WTC11 (cell line): ENCODE measurements at regions not wholly inside any gene's neighbourhood (a gene's known extent, or its start where the extent isn't known, plus 50 kb on each side); places are given as distances from the start of the nearest gene placed in this dataset.

Experiments
- ATAC-seq: fragments of 200-7000 bp; cut with Tn5 transposase; 2 replicates; pipeline ENCODE4 v1.10.0; 2021; ENCODE audit warnings: mild to moderate bottlenecking, moderate library complexity
- CTCF ChIA-PET: fragments of 300-600 bp; sonication (Branson Sonifier 250); formaldehyde crosslinking; loops from one replicate; lab custom pipeline; 2021; ENCODE audit warnings: antibody characterized with exemption; lab: Charles Lee
- POLR2A ChIA-PET: fragments of 350-600 bp; sonication (Branson Sonifier 250); formaldehyde crosslinking; loops from one replicate; lab custom pipeline; 2021; ENCODE audit warnings: antibody characterized with exemption; lab: Charles Lee
- DNase-seq: peaks from one replicate; pipeline ENCODE4 v3.0.0; 2021; ENCODE audit warnings: low spot score
- H3K27ac Mint-ChIP-seq: 2 replicates; pipeline ENCODE4 v1.8.0; 2021; ENCODE audit warnings: mixed read lengths
- H3K27me3 Mint-ChIP-seq: 2 replicates; pipeline ENCODE4 v1.8.0; 2021; ENCODE audit warnings: low read depth, mild to moderate bottlenecking, moderate library complexity, mixed read lengths
- H3K36me3 Mint-ChIP-seq: 2 replicates; pipeline ENCODE4 v1.8.0; 2021; ENCODE audit warnings: mixed read lengths
- H3K4me1 Mint-ChIP-seq: 2 replicates; pipeline ENCODE4 v1.8.0; 2022; ENCODE audit warnings: mixed read lengths
- H3K4me3 Mint-ChIP-seq: 2 replicates; pipeline ENCODE4 v1.8.0; 2021; ENCODE audit warnings: mild to moderate bottlenecking, moderate library complexity, mixed read lengths
- H3K9me3 Mint-ChIP-seq: 2 replicates; pipeline ENCODE4 v1.8.0; 2021; ENCODE audit warnings: mixed read lengths
- AFF4 ChIP-seq: sonication (generic); formaldehyde crosslinking; IDR thresholded peaks from 2 replicates; pipeline ENCODE4 v1.8.1; 2023; ENCODE audit warnings: mild to moderate bottlenecking, missing genetic modification reagents, borderline replicate concordance
- ATF3 ChIP-seq: sonication (generic); formaldehyde crosslinking; conservative IDR thresholded peaks from 2 replicates; pipeline ENCODE4 v1.8.1; 2022; ENCODE audit warnings: mild to moderate bottlenecking, missing genetic modification reagents
- E2F5 ChIP-seq: sonication (generic); formaldehyde crosslinking; IDR thresholded peaks from 2 replicates; pipeline ENCODE4 v1.8.1; 2022; ENCODE audit warnings: mild to moderate bottlenecking, moderate library complexity, missing genetic modification reagents
- ELF4 ChIP-seq: sonication (generic); formaldehyde crosslinking; IDR thresholded peaks from 2 replicates; pipeline ENCODE4 v1.8.1; 2022; ENCODE audit warnings: low read depth, mild to moderate bottlenecking, moderate library complexity, missing genetic modification reagents
- EMX1 ChIP-seq: fragments of 250-450 bp; sonication (Bioruptor Pico); IDR thresholded peaks from 2 replicates; pipeline ENCODE4 v1.8.0; 2021; ENCODE audit warnings: mild to moderate bottlenecking
- HMGA2 ChIP-seq: fragments of 250-450 bp; sonication (Bioruptor Pico); IDR thresholded peaks from 2 replicates; pipeline ENCODE4 v1.4.0; 2021; ENCODE audit warnings: mild to moderate bottlenecking, moderate library complexity
- JUN ChIP-seq: sonication (generic); formaldehyde crosslinking; IDR thresholded peaks from 2 replicates; pipeline ENCODE4 v1.8.0; 2023; ENCODE audit warnings: mild to moderate bottlenecking, missing genetic modification reagents
- MLX ChIP-seq: sonication (generic); formaldehyde crosslinking; IDR thresholded peaks from 2 replicates; pipeline ENCODE4 v1.8.1; 2023; ENCODE audit warnings: mild to moderate bottlenecking, missing genetic modification reagents, moderate library complexity
- NFE2L1 ChIP-seq: sonication (generic); formaldehyde crosslinking; IDR thresholded peaks from 2 replicates; pipeline ENCODE4 v1.8.1; 2023; ENCODE audit warnings: missing genetic modification reagents
- OVOL2 ChIP-seq: fragments of 250-450 bp; sonication (Bioruptor Pico); IDR thresholded peaks from 2 replicates; pipeline ENCODE4 v1.9.0; 2021; ENCODE audit warnings: mild to moderate bottlenecking, borderline replicate concordance
- PRRX2 ChIP-seq: fragments of 250-450 bp; sonication (Bioruptor Pico); IDR thresholded peaks from 2 replicates; pipeline ENCODE4 v1.8.0; 2021; ENCODE audit warnings: mild to moderate bottlenecking
- SMAD3 ChIP-seq: sonication (generic); formaldehyde crosslinking; IDR thresholded peaks from 2 replicates; pipeline ENCODE4 v1.8.0; 2022; ENCODE audit warnings: missing genetic modification reagents, mild to moderate bottlenecking, borderline replicate concordance
- SMAD4 ChIP-seq: sonication (generic); formaldehyde crosslinking; IDR thresholded peaks from 2 replicates; pipeline ENCODE4 v1.8.0; 2022; ENCODE audit warnings: mild to moderate bottlenecking, missing genetic modification reagents
- ZNF121 ChIP-seq: sonication (generic); formaldehyde crosslinking; IDR thresholded peaks from 2 replicates; pipeline ENCODE4 v1.8.0; 2023; ENCODE audit warnings: missing genetic modification reagents
- ZNF138 ChIP-seq: sonication (generic); formaldehyde crosslinking; conservative IDR thresholded peaks from 2 replicates; pipeline ENCODE4 v1.8.1; 2022; ENCODE audit warnings: mild to moderate bottlenecking, moderate library complexity, missing genetic modification reagents
- ZNF263 ChIP-seq: sonication (generic); formaldehyde crosslinking; IDR thresholded peaks from 2 replicates; pipeline ENCODE4 v1.8.1; 2022; ENCODE audit warnings: low read depth, mild to moderate bottlenecking, moderate library complexity, missing genetic modification reagents
- ZNF423 ChIP-seq: fragments of 250-450 bp; sonication (Bioruptor Pico); IDR thresholded peaks from 2 replicates; pipeline ENCODE4 v2.1.2; 2022; ENCODE audit warnings: mild to moderate bottlenecking, moderate library complexity
- ZSCAN18 ChIP-seq: fragments of 250-450 bp; sonication (Bioruptor Pico); IDR thresholded peaks from 2 replicates; pipeline ENCODE4 v2.1.2; 2022; ENCODE audit warnings: mild to moderate bottlenecking, moderate library complexity
- TF ChIP-seq, protein P1 (sequence below): sonication (generic); formaldehyde crosslinking; IDR thresholded peaks from 2 replicates; pipeline ENCODE4 v1.8.0; 2022; ENCODE audit warnings: missing genetic modification reagents
- TF ChIP-seq, protein P2 (sequence below): sonication (generic); formaldehyde crosslinking; IDR thresholded peaks from 2 replicates; pipeline ENCODE4 v1.8.1; 2023; ENCODE audit warnings: mild to moderate bottlenecking, moderate library complexity, missing genetic modification reagents

GRCh38 chr2:217254111-217254510, 394.2 kb upstream of the TNP1 start:
- H3K9me3 Mint-ChIP-seq = no peaks in the 10 kb centered on the region
- TF ChIP-seq ATF3 = no peak
- no peak for TF ChIP-seq E2F5 (CRISPR knock-in tag)
- no peak for TF ChIP-seq ZNF138 (CRISPR knock-in tag)
- peaks cover 10% of the 10 kb centered on the region for H3K4me1 Mint-ChIP-seq
- H3K27me3 Mint-ChIP-seq = peaks cover 64% of the 10 kb centered on the region
- no peaks in the 10 kb centered on the region for H3K36me3 Mint-ChIP-seq
- ChIA-PET CTCF (no interaction called here), POLR2A (no interaction called here)
- no peak overlapping the region for H3K4me3 Mint-ChIP-seq
- DNase-seq (no peak), ATAC-seq (no peak)
- no peak overlapping the region for H3K27ac Mint-ChIP-seq

DNA sequence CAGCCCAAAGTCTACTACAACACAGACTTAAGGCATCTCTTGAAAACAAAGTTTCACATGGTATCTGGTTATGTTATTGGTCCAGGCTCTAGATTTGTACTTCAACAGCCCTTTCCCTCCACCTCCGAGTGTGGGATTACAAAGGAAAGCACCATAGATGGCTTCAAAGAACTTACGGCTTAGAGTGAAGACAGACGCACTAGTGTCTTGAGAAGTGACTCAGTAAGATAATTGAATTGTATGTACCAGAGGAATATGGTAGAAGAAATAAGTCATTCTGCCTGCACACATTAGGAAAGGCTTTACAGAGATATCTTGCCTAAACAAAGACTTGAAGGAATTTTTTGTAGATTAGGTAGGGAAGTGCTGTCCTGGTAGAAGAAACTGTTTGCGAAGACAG, 392.3 kb upstream of the TNP1 start:
- no peaks in the 10 kb centered on the region for H3K9me3 Mint-ChIP-seq
- peaks cover 53% of the 10 kb centered on the region for H3K27me3 Mint-ChIP-seq
- ChIA-PET POLR2A (interaction anchor here (0.6 kb wide), 1 partner anchor 126 kb away, joined by 3 read pairs; no protein-coding TSS in a partner anchor), CTCF (no interaction called here)
- DNase-seq (no peak), ATAC-seq (no peak)
- TF ChIP-seq, protein P1, sequence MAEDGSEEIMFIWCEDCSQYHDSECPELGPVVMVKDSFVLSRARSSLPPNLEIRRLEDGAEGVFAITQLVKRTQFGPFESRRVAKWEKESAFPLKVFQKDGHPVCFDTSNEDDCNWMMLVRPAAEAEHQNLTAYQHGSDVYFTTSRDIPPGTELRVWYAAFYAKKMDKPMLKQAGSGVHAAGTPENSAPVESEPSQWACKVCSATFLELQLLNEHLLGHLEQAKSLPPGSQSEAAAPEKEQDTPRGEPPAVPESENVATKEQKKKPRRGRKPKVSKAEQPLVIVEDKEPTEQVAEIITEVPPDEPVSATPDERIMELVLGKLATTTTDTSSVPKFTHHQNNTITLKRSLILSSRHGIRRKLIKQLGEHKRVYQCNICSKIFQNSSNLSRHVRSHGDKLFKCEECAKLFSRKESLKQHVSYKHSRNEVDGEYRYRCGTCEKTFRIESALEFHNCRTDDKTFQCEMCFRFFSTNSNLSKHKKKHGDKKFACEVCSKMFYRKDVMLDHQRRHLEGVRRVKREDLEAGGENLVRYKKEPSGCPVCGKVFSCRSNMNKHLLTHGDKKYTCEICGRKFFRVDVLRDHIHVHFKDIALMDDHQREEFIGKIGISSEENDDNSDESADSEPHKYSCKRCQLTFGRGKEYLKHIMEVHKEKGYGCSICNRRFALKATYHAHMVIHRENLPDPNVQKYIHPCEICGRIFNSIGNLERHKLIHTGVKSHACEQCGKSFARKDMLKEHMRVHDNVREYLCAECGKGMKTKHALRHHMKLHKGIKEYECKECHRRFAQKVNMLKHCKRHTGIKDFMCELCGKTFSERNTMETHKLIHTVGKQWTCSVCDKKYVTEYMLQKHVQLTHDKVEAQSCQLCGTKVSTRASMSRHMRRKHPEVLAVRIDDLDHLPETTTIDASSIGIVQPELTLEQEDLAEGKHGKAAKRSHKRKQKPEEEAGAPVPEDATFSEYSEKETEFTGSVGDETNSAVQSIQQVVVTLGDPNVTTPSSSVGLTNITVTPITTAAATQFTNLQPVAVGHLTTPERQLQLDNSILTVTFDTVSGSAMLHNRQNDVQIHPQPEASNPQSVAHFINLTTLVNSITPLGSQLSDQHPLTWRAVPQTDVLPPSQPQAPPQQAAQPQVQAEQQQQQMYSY (CRISPR knock-in tag) = no peak
- no peak for TF ChIP-seq ZNF121 (CRISPR knock-in tag)
- TF ChIP-seq SMAD4 (CRISPR knock-in tag) = no peak
- TF ChIP-seq ELF4 (CRISPR knock-in tag) = no peak
- no peak for TF ChIP-seq EMX1 (CRISPR knock-in tag)
- TF ChIP-seq AFF4 (CRISPR knock-in tag) = no peak
- TF ChIP-seq, protein P2, sequence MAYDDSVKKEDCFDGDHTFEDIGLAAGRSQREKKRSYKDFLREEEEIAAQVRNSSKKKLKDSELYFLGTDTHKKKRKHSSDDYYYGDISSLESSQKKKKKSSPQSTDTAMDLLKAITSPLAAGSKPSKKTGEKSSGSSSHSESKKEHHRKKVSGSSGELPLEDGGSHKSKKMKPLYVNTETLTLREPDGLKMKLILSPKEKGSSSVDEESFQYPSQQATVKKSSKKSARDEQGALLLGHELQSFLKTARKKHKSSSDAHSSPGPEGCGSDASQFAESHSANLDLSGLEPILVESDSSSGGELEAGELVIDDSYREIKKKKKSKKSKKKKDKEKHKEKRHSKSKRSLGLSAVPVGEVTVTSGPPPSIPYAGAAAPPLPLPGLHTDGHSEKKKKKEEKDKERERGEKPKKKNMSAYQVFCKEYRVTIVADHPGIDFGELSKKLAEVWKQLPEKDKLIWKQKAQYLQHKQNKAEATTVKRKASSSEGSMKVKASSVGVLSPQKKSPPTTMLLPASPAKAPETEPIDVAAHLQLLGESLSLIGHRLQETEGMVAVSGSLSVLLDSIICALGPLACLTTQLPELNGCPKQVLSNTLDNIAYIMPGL (CRISPR knock-in tag) = no peak
- no peak for TF ChIP-seq NFE2L1
- no peak overlapping the region for H3K27ac Mint-ChIP-seq
- peaks cover 6% of the 10 kb centered on the region for H3K4me1 Mint-ChIP-seq
- no peaks in the 10 kb centered on the region for H3K36me3 Mint-ChIP-seq
- no peak overlapping the region for H3K4me3 Mint-ChIP-seq

DNA sequence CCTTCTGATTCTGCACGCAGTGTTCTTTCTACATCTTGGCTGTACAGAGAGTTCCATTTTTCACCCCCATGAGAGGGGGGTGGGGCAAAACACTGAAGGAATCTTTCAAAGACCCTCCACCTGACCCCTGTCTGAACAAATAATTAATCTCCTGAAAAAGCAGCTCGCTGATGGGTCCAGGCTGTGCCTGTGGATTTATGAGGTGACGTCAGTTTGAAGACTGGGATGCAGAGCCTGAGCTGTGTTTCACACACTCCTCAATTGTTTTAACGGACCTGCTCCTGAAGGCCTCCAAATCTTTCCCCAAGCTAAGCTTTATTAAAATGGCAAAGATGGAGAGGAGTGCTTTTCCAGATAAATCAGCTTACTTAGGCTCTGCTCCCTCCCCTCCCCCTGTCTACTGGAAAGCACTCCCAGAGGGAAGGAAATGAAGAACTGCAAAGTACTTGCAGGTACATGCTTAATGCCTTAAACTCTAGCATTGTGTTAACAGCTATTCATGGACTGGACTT, 390.2 kb upstream of the TNP1 start:
- ATAC-seq = no peak
- H3K27me3 Mint-ChIP-seq = peaks cover 39% of the 10 kb centered on the region
- POLR2A ChIA-PET = no interaction called here
- no peaks in the 10 kb centered on the region for H3K9me3 Mint-ChIP-seq
- H3K4me1 Mint-ChIP-seq = no peaks in the 10 kb centered on the region
- H3K27ac Mint-ChIP-seq = no peak overlapping the region
- H3K4me3 Mint-ChIP-seq = no peak overlapping the region
- CTCF ChIA-PET = no interaction called here
- DNase-seq = no peak
- H3K36me3 Mint-ChIP-seq = no peaks in the 10 kb centered on the region
- TF ChIP-seq PRRX2 (CRISPR knock-in tag) (no peak), JUN (CRISPR knock-in tag) (no peak), ZNF263 (CRISPR knock-in tag) (no peak), SMAD3 (CRISPR knock-in tag) (no peak), OVOL2 (CRISPR knock-in tag) (no peak), MLX (no peak), HMGA2 (CRISPR knock-in tag) (no peak), ZNF423 (CRISPR knock-in tag) (no peak), ZSCAN18 (no peak)
